Naive thymus-derived CD8-positive, alpha-beta T cell (primary cell): ENCODE measurements at regions not wholly inside any gene's neighbourhood (a gene's known extent, or its start where the extent isn't known, plus 50 kb on each side); places are given as distances from the start of the nearest gene placed in this dataset.
"Not testable (repeated sequence)": the region's sequence is repeated elsewhere in the genome, so short reads cannot be mapped to it uniquely, and the experiment has no call there.

ENCODE experiments used
- ATAC-seq, 2 donors: fragments of 150-1000 bp; cut with Tn5 transposase in 1 of 2; sonication (Bioruptor Pico), chemical (Tn5 transposase) in 1 of 2; 1 replicate in 1 of 2; 2 replicates in 1 of 2; pipeline ENCODE4 v1.10.0; 2021; ENCODE audit warnings: mild to moderate bottlenecking in 2 of 2, moderate library complexity in 2 of 2
- POLR2A ChIA-PET: fragments of 350-600 bp; sonication (Branson Sonifier 250); formaldehyde crosslinking; loops from one replicate; lab custom pipeline; 2021; ENCODE audit warnings: antibody characterized with exemption; lab: Charles Lee
- DNase-seq, 10 donors: peaks; one replicate each; pipeline versions ENCODE4 v3.0.0 to v3.0.0-alpha.2; 2020 to 2022
- H3K27ac Mint-ChIP-seq, 10 donors: one replicate each; pipeline ENCODE4 v1.8.0; 2020 to 2022; ENCODE audit warnings: mild to moderate bottlenecking in 10 of 10, mixed read lengths in 10 of 10, moderate library complexity in 4 of 10, inconsistent platforms in 1 of 10
- H3K27me3 Mint-ChIP-seq, 5 donors: one replicate each; pipeline ENCODE4 v1.8.0; 2021 to 2022; ENCODE audit warnings: mixed read lengths in 5 of 5
- H3K36me3 Mint-ChIP-seq, 3 donors: one replicate each; pipeline ENCODE4 v1.8.0; 2020 to 2022; ENCODE audit warnings: mixed read lengths in 3 of 3, mild to moderate bottlenecking in 2 of 3, inconsistent platforms in 1 of 3
- H3K4me1 Mint-ChIP-seq, 4 donors: one replicate each; pipeline ENCODE4 v1.8.0; 2021 to 2022; ENCODE audit warnings: mixed read lengths in 4 of 4
- H3K4me3 Mint-ChIP-seq, 10 donors: one replicate each; pipeline ENCODE4 v1.8.0; 2020 to 2022; ENCODE audit warnings: mild to moderate bottlenecking in 10 of 10, mixed read lengths in 10 of 10, moderate library complexity in 6 of 10, inconsistent platforms in 1 of 10
- H3K9me3 Mint-ChIP-seq, 9 donors: one replicate each; pipeline ENCODE4 v1.8.0; 2020 to 2022; ENCODE audit warnings: mixed read lengths in 9 of 9, mild to moderate bottlenecking in 3 of 9, inconsistent platforms in 1 of 9, moderate library complexity in 1 of 9

GRCh38 chr10:20399772-20400171, 497.3 kb downstream of the NEBL start:
- H3K4me3 Mint-ChIP-seq, result no peak overlapping the region
- ATAC-seq, result no peak

GRCh38 chr10:20396701-20397100, 500.4 kb downstream of the NEBL start:
- ATAC-seq, result no peak
- POLR2A ChIA-PET, result no interaction called here

More at GRCh38 chr10:20399772-20400171, 497.3 kb downstream of the NEBL start:
- DNase-seq, result no peak
- Mint-ChIP-seq H3K27me3 (no peaks in the 10 kb centered on the region), H3K27ac (no peak overlapping the region), H3K9me3 (peaks cover 2 to 13% (median 4%) of the 10 kb centered on the region in 9 donors), H3K4me1 (no peaks in the 10 kb centered on the region), H3K36me3 (no peaks in the 10 kb centered on the region)
- POLR2A ChIA-PET, result no interaction called here

GRCh38 chr10:20396205-20396604, 500.9 kb downstream of the NEBL start:
- Mint-ChIP-seq H3K9me3 (peaks cover 0 to 13% (median 6%) of the 10 kb centered on the region in 9 donors), H3K27me3 (no peaks in the 10 kb centered on the region)
- POLR2A ChIA-PET, result no interaction called here

More at GRCh38 chr10:20396701-20397100, 500.4 kb downstream of the NEBL start:
- Mint-ChIP-seq H3K27me3 (no peaks in the 10 kb centered on the region), H3K36me3 (no peaks in the 10 kb centered on the region), H3K4me1 (no peaks in the 10 kb centered on the region), H3K9me3 (peaks cover 0 to 13% (median 6%) of the 10 kb centered on the region in 9 donors), H3K27ac (no peak overlapping the region), H3K4me3 (no peak overlapping the region)
- no peak for DNase-seq

GRCh38 chr10:20391629-20392028, 505.5 kb downstream of the NEBL start:
- no peak overlapping the region for H3K27ac Mint-ChIP-seq
- no peaks in the 10 kb centered on the region for H3K27me3 Mint-ChIP-seq
- peaks cover 4 to 17% (median 5%) of the 10 kb centered on the region in 9 donors for H3K9me3 Mint-ChIP-seq
- POLR2A ChIA-PET, result no interaction called here
- peaks cover 0 to 5% (median 0%) of the 10 kb centered on the region in 3 donors for H3K36me3 Mint-ChIP-seq
- DNase-seq (no peak), ATAC-seq (no peak)
- no peaks in the 10 kb centered on the region for H3K4me1 Mint-ChIP-seq
- H3K4me3 Mint-ChIP-seq, result no peak overlapping the region

More at GRCh38 chr10:20396205-20396604, 500.9 kb downstream of the NEBL start:
- Mint-ChIP-seq H3K36me3 (no peaks in the 10 kb centered on the region), H3K4me3 (no peak overlapping the region), H3K27ac (no peak overlapping the region), H3K4me1 (no peaks in the 10 kb centered on the region)
- DNase-seq (no peak), ATAC-seq (no peak)

GRCh38 chr10:20381761-20382160, 515.4 kb downstream of the NEBL start:
- ATAC-seq (no peak), DNase-seq (no peak)
- Mint-ChIP-seq H3K36me3 (no peaks in the 10 kb centered on the region), H3K27me3 (no peaks in the 10 kb centered on the region), H3K9me3 (peaks cover 2 to 29% (median 11%) of the 10 kb centered on the region in 9 donors), H3K4me1 (no peaks in the 10 kb centered on the region), H3K27ac (no peak overlapping the region), H3K4me3 (no peak overlapping the region)
- POLR2A ChIA-PET, result no interaction called here

GRCh38 chr10:20380401-20380800, 516.7 kb downstream of the NEBL start:
- peaks cover 2 to 17% (median 5%) of the 10 kb centered on the region in 9 donors for H3K9me3 Mint-ChIP-seq
- POLR2A ChIA-PET, result no interaction called here
- no peak for ATAC-seq
- H3K4me3 Mint-ChIP-seq, result no peak overlapping the region
- H3K36me3 Mint-ChIP-seq, result no peaks in the 10 kb centered on the region
- H3K27ac Mint-ChIP-seq, result no peak overlapping the region
- no peaks in the 10 kb centered on the region for H3K4me1 Mint-ChIP-seq
- no peaks in the 10 kb centered on the region for H3K27me3 Mint-ChIP-seq
- no peak for DNase-seq

GRCh38 chr10:20372748-20373147, 524.4 kb downstream of the NEBL start:
- H3K4me1 Mint-ChIP-seq, result no peaks in the 10 kb centered on the region
- DNase-seq (no peak), ATAC-seq (no peak)
- no peak overlapping the region for H3K27ac Mint-ChIP-seq
- POLR2A ChIA-PET, result no interaction called here
- H3K36me3 Mint-ChIP-seq, result no peaks in the 10 kb centered on the region
- peaks cover 4 to 29% (median 10%) of the 10 kb centered on the region in 9 donors for H3K9me3 Mint-ChIP-seq
- H3K27me3 Mint-ChIP-seq, result no peaks in the 10 kb centered on the region
- H3K4me3 Mint-ChIP-seq, result no peak overlapping the region

- H3K4me3 Mint-ChIP-seq, H3K27ac Mint-ChIP-seq, POLR2A ChIA-PET, H3K4me1 Mint-ChIP-seq, H3K27me3 Mint-ChIP-seq, DNase-seq, ATAC-seq, H3K36me3 Mint-ChIP-seq: not testable (repeated sequence)
- H3K9me3 Mint-ChIP-seq, result peaks cover 5 to 44% (median 11%) of the 10 kb centered on the region in 9 donors
Observed at GRCh38 chr10:20370977-20371533, 526.1 kb downstream of the NEBL start.

- DNase-seq, result no peak
- no peak for ATAC-seq
- Mint-ChIP-seq H3K4me3 (no peak overlapping the region), H3K27ac (no peak overlapping the region), H3K36me3 (no peaks in the 10 kb centered on the region), H3K9me3 (peaks cover 5 to 50% (median 11%) of the 10 kb centered on the region in 9 donors), H3K27me3 (no peaks in the 10 kb centered on the region), H3K4me1 (peaks cover 0 to 4% (median 0%) of the 10 kb centered on the region in 4 donors)
- POLR2A ChIA-PET, result no interaction called here
Observed at GRCh38 chr10:20369863-20370736, 527.0 kb downstream of the NEBL start.

GRCh38 chr10:20363684-20364083, 533.4 kb downstream of the NEBL start:
- H3K27me3 Mint-ChIP-seq, result no peaks in the 10 kb centered on the region
- H3K27ac Mint-ChIP-seq, result no peak overlapping the region
- ATAC-seq (no peak), DNase-seq (no peak)
- no peaks in the 10 kb centered on the region for H3K36me3 Mint-ChIP-seq
- peaks cover 0 to 4% (median 0%) of the 10 kb centered on the region in 4 donors for H3K4me1 Mint-ChIP-seq
- H3K4me3 Mint-ChIP-seq, result no peak overlapping the region
- POLR2A ChIA-PET, result no interaction called here
- H3K9me3 Mint-ChIP-seq, result peaks cover 0 to 57% (median 5%) of the 10 kb centered on the region in 9 donors

- no peak overlapping the region for H3K27ac Mint-ChIP-seq
- no peaks in the 10 kb centered on the region for H3K4me1 Mint-ChIP-seq
- peaks cover 0 to 30% (median 12%) of the 10 kb centered on the region in 9 donors for H3K9me3 Mint-ChIP-seq
- DNase-seq (no peak), ATAC-seq (no peak)
- peaks cover 0 to 6% (median 0%) of the 10 kb centered on the region in 3 donors for H3K36me3 Mint-ChIP-seq
- no peak overlapping the region for H3K4me3 Mint-ChIP-seq
- no peaks in the 10 kb centered on the region for H3K27me3 Mint-ChIP-seq
- POLR2A ChIA-PET, result no interaction called here
Observed at GRCh38 chr10:20355915-20356314, 539.7 kb downstream of the PLXDC2 start.

- Mint-ChIP-seq H3K27ac (no peak overlapping the region), H3K9me3 (peaks cover 0 to 35% (median 14%) of the 10 kb centered on the region in 9 donors), H3K27me3 (no peaks in the 10 kb centered on the region), H3K36me3 (peaks cover 0 to 10% (median 0%) of the 10 kb centered on the region in 3 donors), H3K4me3 (no peak overlapping the region), H3K4me1 (no peaks in the 10 kb centered on the region)
- no peak for DNase-seq
- POLR2A ChIA-PET, result no interaction called here
- no peak for ATAC-seq
Observed at GRCh38 chr10:20355011-20355410, 538.8 kb downstream of the PLXDC2 start.

GRCh38 chr10:20354166-20354565, 537.9 kb downstream of the PLXDC2 start:
- no peak overlapping the region for H3K4me3 Mint-ChIP-seq

More at GRCh38 chr10:20354166-20354565, 537.9 kb downstream of the PLXDC2 start:
- POLR2A ChIA-PET, result no interaction called here
- Mint-ChIP-seq H3K27me3 (no peaks in the 10 kb centered on the region), H3K27ac (no peak overlapping the region), H3K4me1 (no peaks in the 10 kb centered on the region), H3K9me3 (peaks cover 0 to 31% (median 14%) of the 10 kb centered on the region in 9 donors), H3K36me3 (peaks cover 0 to 10% (median 0%) of the 10 kb centered on the region in 3 donors)
- ATAC-seq (no peak), DNase-seq (no peak)
